ENCODE measurements at regions not wholly inside any gene's neighbourhood (a gene's known extent, or its start where the extent isn't known, plus 50 kb on each side); places are given as distances from the start of the nearest gene placed in this dataset.

DNA sequence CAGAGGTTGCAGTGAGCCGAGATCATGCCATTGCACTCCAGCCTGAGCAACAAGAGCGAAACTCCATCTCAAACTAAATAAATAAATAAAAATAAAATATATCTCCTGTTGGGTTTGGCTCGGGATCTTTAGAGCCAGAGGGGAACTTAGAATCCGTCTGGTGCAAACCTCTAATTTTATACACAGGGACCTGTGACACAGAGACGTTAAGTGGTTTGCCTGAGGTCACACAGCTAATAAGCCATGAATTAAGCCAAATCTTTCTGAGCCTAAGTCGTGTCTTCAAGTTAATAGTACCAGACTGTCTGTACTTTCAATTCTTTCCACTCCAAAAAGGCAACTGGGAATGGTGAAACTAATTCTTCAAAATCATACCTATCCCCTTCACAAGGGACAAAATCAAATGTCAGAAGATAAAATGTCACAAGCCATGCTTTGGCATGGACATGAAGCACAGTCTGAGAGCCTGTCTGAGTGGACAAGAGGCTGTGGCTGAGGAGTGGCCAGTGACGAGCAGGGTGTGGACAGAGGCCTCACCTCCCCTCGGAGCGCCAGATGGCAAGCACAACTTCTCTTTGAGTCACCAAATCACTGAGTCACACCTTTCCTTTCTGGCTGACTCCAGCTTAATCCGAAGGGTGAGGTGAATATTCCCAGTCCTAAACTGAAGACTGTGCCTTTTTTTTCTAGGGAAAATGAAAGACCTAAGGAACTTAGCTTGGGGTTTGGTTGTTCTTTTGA is 177.4 kb downstream of the TFAP2A start:
- no peak for DNase-seq (ENCODE audit: low read depth)

GRCh38 chr6:10235344-10235743 is 179.5 kb downstream of the TFAP2A start:
- no peak for DNase-seq (ENCODE audit: low read depth)

- DNase-seq (ENCODE audit: low read depth), result no peak
Observed at GRCh38 chr6:10230531-10230930, 184.3 kb downstream of the TFAP2A start.

DNA sequence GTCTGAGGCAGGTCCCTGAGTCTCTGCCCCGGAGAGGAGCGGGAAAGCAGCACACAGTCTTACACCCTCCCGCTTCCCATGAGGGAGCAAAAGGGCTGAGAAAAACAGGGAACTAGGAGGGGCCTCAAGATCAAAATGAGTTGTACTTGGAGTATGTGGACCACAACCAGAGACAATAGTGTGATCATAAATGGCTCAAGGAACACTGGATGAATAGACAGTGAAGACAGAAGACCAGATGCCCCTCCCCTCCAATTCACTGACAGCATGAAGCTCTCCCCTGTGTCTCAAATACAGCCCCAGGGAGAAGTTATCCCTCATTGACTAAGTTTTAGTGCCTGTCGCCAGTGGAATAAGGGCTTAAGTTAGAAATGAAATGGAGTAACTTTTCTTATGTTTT is 191.0 kb downstream of the TFAP2A start:
- no peak for DNase-seq (ENCODE audit: low read depth)

- no peak for DNase-seq (ENCODE audit: low read depth)
Observed at GRCh38 chr6:10221178-10221577, 193.7 kb downstream of the TFAP2A start.

DNA sequence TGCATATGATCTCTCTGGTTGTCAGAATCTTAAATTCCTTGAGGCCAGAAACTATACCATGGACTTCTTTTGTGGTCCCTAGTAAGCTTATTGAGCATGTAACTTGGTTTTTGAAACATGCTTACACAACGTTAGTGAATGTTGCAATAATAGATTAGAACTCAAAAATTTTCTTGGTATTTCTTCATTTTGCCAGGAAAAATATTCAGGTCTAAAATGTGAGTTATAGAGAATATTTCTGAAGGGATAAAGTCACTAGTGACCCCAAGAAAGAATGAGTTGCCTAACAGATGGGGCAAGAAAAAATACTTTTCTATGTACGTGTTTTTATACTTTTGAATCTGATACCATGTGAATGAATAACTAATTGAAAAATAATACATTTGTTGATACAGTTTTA is 195.4 kb downstream of the TFAP2A start:
- no peak for DNase-seq (ENCODE audit: low read depth)

DNA sequence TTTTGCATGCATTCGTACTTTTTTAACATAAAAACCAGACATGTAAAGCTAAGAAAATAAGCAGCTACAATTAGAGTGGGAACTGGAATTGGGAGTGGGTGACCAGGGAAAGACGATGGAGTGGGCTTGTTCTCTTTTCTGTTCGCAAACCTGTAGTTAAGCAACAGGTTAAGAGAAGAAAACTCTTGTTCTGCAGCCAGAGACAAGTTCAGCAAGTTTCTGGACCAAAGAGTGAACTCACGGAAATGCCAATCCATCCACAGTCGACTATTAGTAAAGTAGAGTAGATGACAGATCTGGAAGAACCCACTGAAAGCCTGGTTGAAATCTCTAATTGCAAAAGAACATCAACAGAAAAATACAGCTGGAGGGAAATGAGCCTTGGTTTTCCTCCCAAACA is 197.8 kb downstream of the TFAP2A start:
- no peak for DNase-seq (ENCODE audit: low read depth)

GRCh38 chr6:10215326-10216110 is 199.4 kb downstream of the TFAP2A start:
- DNase-seq (ENCODE audit: low read depth), result no peak

DNA sequence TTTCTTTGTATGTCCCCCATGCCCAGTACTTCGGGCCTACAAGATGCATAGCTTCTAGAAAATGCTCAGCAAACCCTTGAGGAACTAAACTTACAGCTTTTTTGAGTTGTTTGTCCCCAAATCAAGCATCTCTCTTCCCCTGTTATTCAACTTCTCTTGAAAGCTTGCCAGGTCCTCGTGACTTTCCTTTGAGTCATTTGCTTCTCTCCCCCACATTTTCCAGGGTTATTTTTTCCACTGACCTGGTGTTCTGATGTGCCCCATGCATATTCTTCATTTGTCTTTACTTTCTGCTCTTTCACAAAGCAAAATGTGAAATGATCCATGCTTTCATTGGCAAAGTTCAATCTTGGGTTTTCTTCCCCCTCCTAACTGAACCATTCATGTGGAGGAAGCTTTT is 204.8 kb downstream of the TFAP2A start:
- DNase-seq (ENCODE audit: low read depth), result no peak

DNA sequence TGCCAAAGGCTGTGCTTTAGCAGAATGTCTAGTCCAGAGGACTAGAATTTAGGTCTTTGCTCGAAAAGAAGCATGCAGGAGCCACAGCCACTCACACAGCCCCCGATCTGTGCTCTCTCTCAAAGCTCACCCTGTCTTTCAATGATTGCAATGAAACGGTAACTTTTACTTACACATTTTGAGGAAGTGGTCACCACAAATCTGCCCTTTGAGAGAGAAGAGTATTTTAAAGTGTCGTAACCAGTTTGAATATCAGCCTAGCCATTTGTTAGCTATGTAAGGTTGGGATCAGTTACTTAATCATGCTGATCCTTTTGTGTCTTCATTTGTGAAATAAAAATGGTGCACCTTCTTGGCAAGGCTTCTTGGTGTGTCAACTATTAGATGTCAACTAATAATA is 209.0 kb downstream of the TFAP2A start:
- DNase-seq (ENCODE audit: low read depth), result no peak

DNA sequence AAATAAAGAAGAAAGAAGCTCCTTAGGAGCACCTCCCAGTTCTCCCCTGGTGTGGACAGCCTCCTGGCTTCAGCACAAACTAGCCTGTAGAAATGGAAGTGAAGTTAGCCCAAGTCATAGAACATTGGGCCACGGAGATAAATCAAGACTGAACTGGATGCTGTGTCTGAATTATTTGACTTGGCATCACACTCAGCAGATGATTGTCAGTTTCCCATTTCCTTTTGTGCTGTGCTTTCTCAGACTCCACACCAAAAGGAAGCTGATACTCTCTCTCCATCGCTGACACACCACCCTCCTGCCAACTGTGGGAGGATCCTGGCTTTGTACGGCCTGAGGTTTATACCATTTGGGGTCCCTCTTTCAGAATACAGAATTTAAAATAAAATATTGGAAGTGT is 209.8 kb downstream of the TFAP2A start:
- DNase-seq (ENCODE audit: low read depth), result no peak

- DNase-seq (ENCODE audit: low read depth), result no peak
Observed at GRCh38 chr6:10203651-10204050, 211.2 kb downstream of the TFAP2A start.

- DNase-seq (ENCODE audit: low read depth), result no peak
Observed at GRCh38 chr6:10202581-10202980, 212.3 kb downstream of the TFAP2A start.

- no peak for DNase-seq (ENCODE audit: low read depth)
Observed at GRCh38 chr6:10201606-10202510, 213.0 kb downstream of the TFAP2A start.

- DNase-seq (ENCODE audit: low read depth), result no peak
Observed at GRCh38 chr6:10196090-10196489, 218.8 kb downstream of the TFAP2A start.

DNA sequence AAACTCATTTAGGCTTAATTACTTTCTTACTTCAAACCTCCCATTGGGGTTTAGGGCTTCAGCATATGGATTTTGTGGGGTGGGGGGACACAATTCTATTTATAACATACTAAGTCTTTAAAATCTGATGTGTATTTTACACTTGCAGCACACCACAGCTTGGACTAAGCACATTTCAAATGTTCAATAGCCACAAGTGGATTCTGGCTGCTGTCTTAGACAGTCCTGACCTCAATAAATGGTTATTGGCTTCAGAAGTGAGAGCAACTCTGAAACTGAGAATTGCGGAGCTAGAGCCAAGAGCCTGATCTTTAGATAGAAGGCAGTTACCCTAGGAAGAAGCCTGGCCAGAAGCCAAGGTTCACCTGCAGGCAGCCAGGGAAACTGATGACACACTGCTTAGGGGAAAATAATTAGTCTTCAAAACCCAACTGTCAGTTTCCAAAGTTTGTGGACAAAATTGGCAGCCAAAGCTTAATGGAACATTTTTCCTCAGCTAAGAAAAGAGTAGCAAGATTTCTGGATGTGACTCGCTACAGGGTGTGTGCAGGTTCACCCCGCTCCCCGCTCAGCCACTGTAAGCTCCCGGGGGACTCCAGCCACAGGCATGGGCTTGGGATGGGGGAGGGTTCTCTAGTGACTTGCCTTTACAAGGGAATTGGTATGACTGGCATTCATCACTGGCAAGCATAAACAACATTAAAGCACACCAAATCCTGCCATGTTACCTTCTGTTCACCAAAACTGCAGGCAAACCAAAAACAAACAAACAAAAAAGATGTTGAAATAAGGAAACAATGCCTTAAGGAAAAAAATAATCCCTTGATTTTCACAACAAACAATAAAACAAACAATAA is 219.8 kb downstream of the TFAP2A start:
- no peak for DNase-seq (ENCODE audit: low read depth)

GRCh38 chr6:10193321-10193720 is 221.6 kb downstream of the TFAP2A start:
- no peak for DNase-seq (ENCODE audit: low read depth)

DNA sequence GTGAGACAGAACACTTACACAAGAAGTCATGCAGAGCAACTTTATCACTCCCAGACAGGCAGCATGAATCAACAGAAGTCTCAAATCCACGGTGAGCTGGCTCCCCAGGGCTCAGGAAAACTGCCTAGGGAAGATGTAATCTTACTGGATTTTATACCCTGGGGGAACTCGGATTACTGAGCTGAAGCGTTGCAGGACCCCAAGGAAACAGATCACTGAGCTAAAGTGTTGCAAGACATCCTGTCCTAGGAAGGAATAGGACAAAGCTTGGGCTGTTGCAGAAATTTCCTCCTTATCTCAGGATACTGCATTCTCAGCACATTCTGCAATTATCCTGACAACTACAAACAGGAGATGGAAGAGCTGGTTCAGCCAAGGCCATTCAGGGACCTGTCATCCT is 224.8 kb downstream of the TFAP2A start:
- no peak for DNase-seq (ENCODE audit: low read depth)

GRCh38 chr6:10184371-10185227 is 230.3 kb downstream of the TFAP2A start:
- DNase-seq (ENCODE audit: low read depth), result peak; percentile 18

Data from fibroblast of gingiva (primary cell).